GM21737 (cell line): ENCODE measurements at regions not wholly inside any gene's neighbourhood (a gene's known extent, or its start where the extent isn't known, plus 50 kb on each side); places are given as distances from the start of the nearest gene placed in this dataset.
"Not testable (repeated sequence)": the region's sequence is repeated elsewhere in the genome, so short reads cannot be mapped to it uniquely, and the experiment has no call there.

Experiments used
- ATAC-seq: cut with Tn5 transposase; IDR thresholded peaks from one replicate; pipeline ENCODE4 v1.9.1; 2021; ENCODE audit warnings: mild to moderate bottlenecking, moderate library complexity; ENCODE audit not compliant: unreplicated experiment

GRCh38 chr7:49644396-49645166 lies 128.9 kb upstream of the VWC2 start:
- ATAC-seq: no peak

GRCh38 chr7:49645296-49645695 lies 128.1 kb upstream of the VWC2 start:
- ATAC-seq: no peak

DNA sequence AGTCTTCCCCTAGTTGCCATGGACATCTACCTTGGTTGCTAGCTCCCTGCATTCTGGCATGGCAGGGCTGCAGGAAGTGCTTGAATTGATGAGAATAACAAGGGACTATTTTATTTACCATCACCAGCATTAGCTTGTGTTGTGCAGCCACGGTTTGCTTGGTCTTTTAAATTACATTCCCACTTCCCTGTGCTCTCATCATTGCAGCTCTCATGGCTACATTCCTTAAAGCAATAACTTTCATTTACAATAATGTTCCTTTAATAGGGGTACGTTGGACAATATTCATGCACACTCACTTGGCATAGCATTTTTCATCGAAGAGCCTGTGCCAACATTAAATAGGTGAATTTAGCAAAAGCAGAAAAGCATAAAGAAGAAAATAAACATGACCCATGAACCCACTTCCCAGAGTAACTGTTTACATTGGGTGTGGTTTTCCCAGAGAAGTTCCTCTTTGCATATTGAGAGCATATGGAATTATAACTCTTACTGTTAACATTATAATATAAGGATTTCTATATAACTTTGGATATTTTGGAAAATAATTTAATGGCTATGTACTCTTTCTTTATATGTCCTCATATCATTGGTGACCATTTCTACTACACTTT lies 113.2 kb upstream of the VWC2 start:
- no peak for ATAC-seq

DNA sequence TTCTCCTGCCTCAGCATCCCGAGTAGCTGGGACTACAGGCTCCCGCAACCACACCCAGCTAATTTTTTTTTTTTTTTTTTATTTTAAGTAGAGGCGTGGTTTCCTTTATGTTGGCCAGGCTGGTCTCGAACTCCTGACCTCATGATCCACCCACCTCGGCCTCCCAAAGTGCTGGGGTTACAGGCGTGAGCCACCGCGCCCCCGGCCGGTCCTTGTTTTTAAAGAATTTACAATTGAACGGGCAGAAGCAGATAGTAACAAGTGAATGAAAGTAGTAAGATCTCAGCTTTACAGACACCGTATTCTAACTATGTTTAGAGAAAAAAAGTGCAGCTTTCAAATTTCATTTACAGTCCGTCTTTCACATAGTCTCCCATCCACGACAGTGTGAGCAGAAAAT lies 112.5 kb upstream of the VWC2 start:
- ATAC-seq: no peak

GRCh38 chr7:49665963-49666362 lies 107.5 kb upstream of the VWC2 start:
- ATAC-seq: not testable (repeated sequence)

- ATAC-seq: no peak
These were observed 106.7 kb upstream of the VWC2 start for GRCh38 chr7:49666764-49667163.

DNA sequence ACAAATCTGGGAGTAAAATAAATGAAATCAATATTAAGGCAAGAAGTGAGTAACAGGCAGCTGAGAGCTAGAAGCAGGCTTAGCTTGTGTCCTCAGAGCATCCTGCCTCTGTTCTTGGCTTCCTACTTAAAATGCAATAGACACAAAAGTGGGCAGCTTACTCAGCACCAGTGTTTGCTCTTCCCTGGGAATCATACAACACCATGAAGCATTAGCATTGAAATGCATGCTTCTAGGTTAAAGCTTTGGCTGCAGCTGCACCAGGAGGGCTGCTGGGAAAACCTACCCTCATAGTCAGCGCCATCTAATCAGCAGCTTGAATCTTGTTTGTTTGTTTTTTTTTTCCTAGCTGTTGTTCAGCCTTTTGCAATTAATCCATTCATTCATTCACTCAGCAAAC lies 104.2 kb upstream of the VWC2 start:
- no peak for ATAC-seq

- ATAC-seq: no peak
These were observed 103.7 kb upstream of the VWC2 start for GRCh38 chr7:49669692-49670260.

DNA sequence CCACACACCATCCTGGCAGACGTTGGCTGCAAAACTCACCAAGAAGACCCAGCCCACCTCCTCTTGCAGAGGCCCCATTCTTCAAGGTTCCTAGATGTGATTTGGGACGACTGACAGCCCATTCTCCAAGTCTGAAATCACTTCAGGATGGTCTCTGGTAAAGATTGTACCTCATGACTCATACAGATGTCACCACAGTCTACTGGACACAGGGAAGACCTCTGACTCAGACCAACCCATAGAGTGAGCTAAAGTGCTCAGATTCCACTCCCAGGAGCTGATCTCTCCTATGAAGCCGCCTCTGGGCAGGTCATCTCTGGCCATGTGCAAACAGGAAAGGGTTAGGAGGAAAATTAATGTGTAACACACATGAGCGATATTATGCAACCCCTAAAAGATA lies 102.4 kb upstream of the VWC2 start:
- ATAC-seq: no peak

DNA sequence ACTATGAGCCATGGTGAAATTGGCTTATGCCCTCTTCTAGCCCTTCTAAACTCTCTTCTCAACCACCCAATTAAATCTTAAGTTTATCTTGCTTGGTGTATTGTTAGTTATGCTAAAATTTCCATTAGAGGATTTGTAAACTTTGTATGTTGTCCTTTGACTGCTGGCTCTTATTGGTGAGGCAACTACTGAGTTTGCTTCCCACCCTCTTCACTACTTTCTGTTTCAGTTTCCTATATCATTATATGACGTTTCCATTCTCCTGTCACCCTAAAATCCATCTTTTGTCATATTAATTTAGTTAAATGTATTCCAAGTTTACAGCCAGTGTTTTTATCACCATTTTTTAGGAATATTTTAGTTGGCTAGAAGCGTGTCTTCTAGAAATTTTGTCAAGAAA lies 80.9 kb upstream of the VWC2 start:
- no peak for ATAC-seq

DNA sequence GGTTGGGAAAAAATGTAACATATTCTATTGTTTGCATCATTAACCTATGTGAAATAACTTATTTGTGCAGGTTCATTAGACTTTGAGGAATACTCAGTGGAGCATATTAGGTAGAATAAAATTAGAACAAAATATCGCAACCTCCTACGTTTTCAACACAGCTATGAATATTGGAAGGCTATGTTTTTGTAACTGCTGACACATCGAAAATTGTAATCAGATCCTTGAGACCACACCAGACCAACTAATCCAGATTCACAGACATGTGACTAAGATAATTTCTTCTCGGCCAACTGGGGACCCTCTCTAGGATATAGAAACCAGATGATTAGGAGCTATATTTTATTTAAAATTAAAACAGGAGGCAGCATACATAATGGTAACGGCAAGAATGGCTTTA lies 77.5 kb upstream of the VWC2 start:
- ATAC-seq: no peak

DNA sequence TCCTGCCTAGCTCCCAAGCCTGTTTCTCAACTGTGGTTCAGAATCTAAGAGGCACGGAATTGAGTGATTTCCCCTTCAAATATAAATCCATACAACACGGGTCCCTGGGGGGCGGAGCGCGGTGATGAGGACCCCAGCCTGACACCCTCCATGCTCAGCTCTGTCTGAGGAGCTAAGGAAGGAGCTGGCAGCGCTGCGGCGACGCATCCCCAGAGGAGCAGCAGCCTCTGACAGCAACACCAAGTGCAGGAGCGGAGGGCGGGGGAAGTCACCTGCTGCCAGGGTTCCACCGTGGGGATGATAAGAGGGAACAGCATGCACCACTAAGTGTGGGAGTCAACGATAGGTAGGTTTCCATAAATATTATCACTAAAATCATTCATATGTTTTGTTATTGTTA lies 72.6 kb upstream of the VWC2 start:
- no peak for ATAC-seq

DNA sequence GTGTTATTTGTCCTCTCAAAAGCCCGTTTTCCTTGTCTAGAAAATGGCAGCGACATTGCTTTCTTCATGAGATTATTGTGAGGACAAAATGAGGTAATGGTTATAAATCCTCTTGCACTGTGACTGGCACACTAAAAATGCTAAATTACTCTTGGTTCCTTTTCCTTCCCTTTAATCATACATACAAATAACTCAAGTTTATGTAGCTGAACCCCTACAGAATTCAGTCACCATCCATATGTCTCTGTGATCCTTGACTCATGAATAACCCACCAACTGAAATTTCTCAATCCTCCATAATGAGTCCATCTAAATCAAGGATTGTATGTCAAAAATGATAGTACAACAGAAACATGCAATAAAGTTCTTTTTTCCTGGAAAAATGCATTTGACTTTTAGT lies 71.3 kb upstream of the VWC2 start:
- no peak for ATAC-seq

DNA sequence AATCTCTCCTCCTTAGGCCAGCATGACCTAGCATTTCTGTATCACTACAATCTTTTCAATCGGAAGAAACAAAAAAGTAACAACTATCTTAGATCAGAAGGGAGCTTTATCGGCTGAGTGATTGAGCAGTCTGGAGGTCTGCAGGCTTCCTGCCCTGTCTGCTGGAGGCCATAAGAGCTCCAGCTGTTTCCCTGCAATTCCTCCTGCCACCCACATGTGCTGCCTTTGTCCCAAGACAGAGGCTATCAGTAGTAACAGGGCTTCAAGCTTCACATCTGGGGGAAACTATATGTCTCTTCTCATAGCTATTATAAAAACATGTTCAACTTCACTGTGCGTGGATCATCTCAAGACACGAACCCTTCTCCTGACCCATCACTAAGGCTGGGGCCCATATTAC lies 70.1 kb upstream of the VWC2 start:
- no peak for ATAC-seq

GRCh38 chr7:49703881-49704280 lies 69.6 kb upstream of the VWC2 start:
- no peak for ATAC-seq

GRCh38 chr7:49706106-49706505 lies 67.3 kb upstream of the VWC2 start:
- no peak for ATAC-seq

- ATAC-seq: no peak
These were observed 65.5 kb upstream of the VWC2 start for GRCh38 chr7:49707891-49708290.

- no peak for ATAC-seq
These were observed 64.8 kb upstream of the VWC2 start for GRCh38 chr7:49708590-49708989.

- ATAC-seq: not testable (repeated sequence)
These were observed 62.2 kb upstream of the VWC2 start for GRCh38 chr7:49711072-49711723.

DNA sequence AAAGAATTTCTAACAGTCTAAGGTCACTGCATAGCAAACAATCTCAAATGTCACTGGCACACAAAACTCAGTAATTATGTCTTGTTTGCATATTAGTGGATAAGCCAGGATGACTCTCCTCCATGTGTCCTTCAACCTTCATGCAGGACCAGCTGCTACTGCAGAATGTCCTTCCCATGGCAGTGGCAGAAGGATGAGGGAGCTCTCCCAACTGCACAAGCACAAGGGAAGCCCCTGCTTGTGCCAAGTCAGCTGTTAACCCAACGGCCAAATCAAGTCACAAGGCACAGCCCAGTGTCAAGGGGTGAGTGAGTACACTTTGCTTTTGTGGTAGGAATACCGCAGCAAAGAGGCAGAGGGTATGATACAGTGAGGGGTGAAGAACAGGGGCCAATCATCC lies 59.3 kb upstream of the VWC2 start:
- no peak for ATAC-seq

DNA sequence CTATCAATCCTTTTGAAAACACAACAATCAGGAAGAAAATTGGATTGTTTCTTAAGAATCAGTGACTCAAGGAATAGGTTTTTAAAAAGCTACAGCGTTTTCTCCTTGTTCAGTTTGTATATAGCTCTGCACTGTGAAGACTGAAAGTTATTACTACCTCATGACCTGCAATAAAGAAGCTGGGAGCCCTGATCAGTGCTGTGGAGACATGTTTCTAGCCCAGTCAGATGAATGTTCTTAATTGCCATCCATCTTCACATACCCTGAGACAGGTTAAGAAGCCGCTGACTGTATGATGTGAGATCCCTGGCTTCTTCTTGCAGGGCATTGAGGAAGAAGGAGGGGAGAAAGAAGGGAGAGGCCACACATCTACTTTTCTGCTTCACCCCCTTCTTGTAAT lies 58.0 kb upstream of the VWC2 start:
- ATAC-seq: no peak

GRCh38 chr7:49717547-49717946 lies 55.9 kb upstream of the VWC2 start:
- no peak for ATAC-seq
